Nephron (organoid): ENCODE measurements at regions not wholly inside any gene's neighbourhood (a gene's known extent, or its start where the extent isn't known, plus 50 kb on each side); places are given as distances from the start of the nearest gene placed in this dataset.

ENCODE experiments used
- H3K27ac Mint-ChIP-seq, 3 experiments: 2 replicates each; pipeline ENCODE4 v1.8.0; 2020; ENCODE audit warnings: mixed read lengths in 3 of 3, mild to moderate bottlenecking in 2 of 3, moderate library complexity in 1 of 3
- H3K27me3 Mint-ChIP-seq: 2 replicates; pipeline ENCODE4 v1.8.0; 2021; ENCODE audit warnings: low read depth, mild to moderate bottlenecking, moderate library complexity, mixed read lengths
- H3K36me3 Mint-ChIP-seq: 2 replicates; pipeline ENCODE4 v1.8.0; 2020; ENCODE audit warnings: low read depth, mixed read lengths
- H3K4me1 Mint-ChIP-seq: 2 replicates; pipeline ENCODE4 v1.8.0; 2020; ENCODE audit warnings: mixed read lengths
- H3K4me3 Mint-ChIP-seq, 3 experiments: 2 replicates each; pipeline ENCODE4 v1.8.0; 2020; ENCODE audit warnings: mild to moderate bottlenecking in 3 of 3, mixed read lengths in 3 of 3, moderate library complexity in 2 of 3
- H3K9me3 Mint-ChIP-seq: 2 replicates; pipeline ENCODE4 v1.8.0; 2020; ENCODE audit warnings: mixed read lengths
- CTCF ChIP-seq, 3 experiments: fragments of 200-600 bp; sonication (generic); IDR thresholded peaks; one replicate each; pipeline ENCODE4 v1.5.0; 2021; ENCODE audit warnings: antibody characterized with exemption in 3 of 3; ENCODE audit not compliant: unreplicated experiment in 3 of 3

DNA sequence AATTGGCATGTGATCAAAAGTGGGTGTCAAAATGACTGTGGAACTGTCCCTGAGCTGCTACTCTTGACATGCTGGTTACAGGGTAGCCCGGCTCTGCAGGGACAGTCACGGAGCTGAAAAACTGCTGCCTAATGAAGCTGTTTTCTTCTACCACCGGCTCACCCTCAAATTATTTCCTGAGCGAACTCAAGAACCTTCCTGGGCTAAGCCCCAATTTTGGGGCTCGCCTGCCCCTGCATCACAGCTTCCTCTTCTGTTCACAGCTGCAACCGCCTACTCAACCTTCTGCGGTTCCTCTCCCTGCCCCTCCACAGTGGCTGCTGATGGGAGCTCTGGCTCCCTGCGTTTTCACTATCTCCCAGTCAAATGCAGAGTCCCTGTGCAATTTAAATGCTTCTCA lies 110.8 kb upstream of the MLN start:
- Mint-ChIP-seq H3K4me1 (peaks cover 32% of the 10 kb centered on the region), H3K27ac (peak overlapping the region in 2 of 3 experiments; percentile 6 to 70), H3K27me3 (peaks cover 24% of the 10 kb centered on the region), H3K4me3 (peak overlapping the region in 1 of 3 experiments; percentile 51), H3K9me3 (peaks cover 3% of the 10 kb centered on the region), H3K36me3 (no peaks in the 10 kb centered on the region)
- TF ChIP-seq CTCF (IDR thresholded peaks at IDR 0.05; ENCODE audit: unreplicated experiment in 3 of 3) = no peak

DNA sequence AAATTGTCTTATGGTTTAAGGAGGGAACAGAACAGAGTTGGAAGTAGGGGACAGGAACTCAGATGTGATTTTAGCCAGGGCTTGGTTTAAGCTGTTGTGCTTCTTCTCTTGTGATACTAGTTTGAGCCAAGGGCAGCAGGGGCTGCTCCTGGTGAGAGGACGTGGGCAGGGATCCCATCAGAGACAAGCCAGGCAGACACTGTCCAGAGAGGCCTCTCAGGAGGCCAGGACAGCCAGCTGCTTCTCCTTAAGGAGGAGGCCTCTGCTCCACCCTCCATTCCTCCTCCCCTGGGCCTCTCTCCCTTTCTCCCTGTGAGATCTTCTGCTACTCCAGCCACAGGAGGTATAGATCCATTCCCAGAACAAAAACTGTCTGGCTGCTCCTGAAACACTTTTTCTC lies 108.4 kb upstream of the MLN start:
- H3K36me3 Mint-ChIP-seq = no peaks in the 10 kb centered on the region
- H3K9me3 Mint-ChIP-seq = peaks cover 3% of the 10 kb centered on the region
- H3K4me3 Mint-ChIP-seq = no peak overlapping the region
- peaks cover 22% of the 10 kb centered on the region for H3K27me3 Mint-ChIP-seq
- peak overlapping the region; percentile 64 to 84 (median 75) for H3K27ac Mint-ChIP-seq
- H3K4me1 Mint-ChIP-seq = peaks cover 46% of the 10 kb centered on the region
- no peak for TF ChIP-seq CTCF (IDR thresholded peaks at IDR 0.05; ENCODE audit: unreplicated experiment in 3 of 3)

GRCh38 chr6:33911488-33911887 lies 107.7 kb upstream of the MLN start:
- Mint-ChIP-seq H3K27ac (peak overlapping the region; percentile 10 to 84 (median 75)), H3K36me3 (no peaks in the 10 kb centered on the region), H3K9me3 (peaks cover 3% of the 10 kb centered on the region), H3K27me3 (peaks cover 28% of the 10 kb centered on the region), H3K4me1 (peaks cover 46% of the 10 kb centered on the region), H3K4me3 (no peak overlapping the region)
- TF ChIP-seq CTCF (IDR thresholded peaks at IDR 0.05; ENCODE audit: unreplicated experiment in 3 of 3) = no peak

DNA sequence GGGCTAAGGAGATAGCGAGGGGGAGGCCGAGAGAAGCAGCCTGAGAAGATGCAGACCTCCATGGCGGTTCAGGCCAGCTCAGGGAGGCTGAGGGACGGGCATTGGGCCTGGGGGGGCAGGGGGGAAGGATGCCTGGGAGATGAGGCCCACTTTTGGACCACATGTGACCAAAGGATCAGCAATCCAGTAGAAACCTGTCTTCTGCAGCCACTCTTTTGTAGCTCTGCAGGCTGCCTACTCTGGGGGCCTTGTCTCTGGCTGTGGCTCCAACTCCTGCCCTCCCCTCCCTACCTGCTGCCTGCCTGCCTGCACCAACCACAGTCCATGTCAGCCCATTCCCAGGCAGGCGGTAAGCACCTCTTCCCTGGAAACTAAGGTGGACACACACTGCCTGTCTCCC lies 106.8 kb upstream of the MLN start:
- H3K27me3 Mint-ChIP-seq = peaks cover 27% of the 10 kb centered on the region
- H3K36me3 Mint-ChIP-seq = no peaks in the 10 kb centered on the region
- peaks cover 43% of the 10 kb centered on the region for H3K4me1 Mint-ChIP-seq
- H3K27ac Mint-ChIP-seq = peak overlapping the region in 1 of 3 experiments; percentile 32
- no peak for TF ChIP-seq CTCF (IDR thresholded peaks at IDR 0.05; ENCODE audit: unreplicated experiment in 3 of 3)
- no peaks in the 10 kb centered on the region for H3K9me3 Mint-ChIP-seq
- H3K4me3 Mint-ChIP-seq = no peak overlapping the region

DNA sequence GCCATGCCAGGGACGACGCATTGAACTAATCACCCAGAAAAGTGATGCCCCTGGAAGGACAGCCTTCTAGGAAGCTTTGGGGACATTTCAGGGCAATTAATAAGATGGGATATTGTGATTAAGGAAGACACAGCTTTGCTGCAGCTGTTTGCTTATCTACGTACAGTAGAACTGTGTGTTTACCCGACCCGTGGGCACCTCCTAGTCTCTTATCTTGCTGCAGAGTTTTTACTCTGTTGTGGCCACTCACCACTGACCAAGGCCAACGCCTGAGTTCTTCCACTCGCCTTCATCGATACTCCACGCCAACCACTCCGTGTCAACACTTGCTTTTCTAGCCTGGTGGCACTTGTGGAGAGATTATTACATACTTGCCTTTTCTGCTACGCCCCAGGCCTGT lies 105.9 kb upstream of the MLN start:
- Mint-ChIP-seq H3K27ac (peak overlapping the region in 2 of 3 experiments; percentile 27 to 32), H3K27me3 (peaks cover 20% of the 10 kb centered on the region), H3K4me3 (no peak overlapping the region), H3K9me3 (no peaks in the 10 kb centered on the region), H3K4me1 (peaks cover 43% of the 10 kb centered on the region), H3K36me3 (no peaks in the 10 kb centered on the region)
- TF ChIP-seq CTCF (IDR thresholded peaks at IDR 0.05; ENCODE audit: unreplicated experiment in 3 of 3) = no peak

DNA sequence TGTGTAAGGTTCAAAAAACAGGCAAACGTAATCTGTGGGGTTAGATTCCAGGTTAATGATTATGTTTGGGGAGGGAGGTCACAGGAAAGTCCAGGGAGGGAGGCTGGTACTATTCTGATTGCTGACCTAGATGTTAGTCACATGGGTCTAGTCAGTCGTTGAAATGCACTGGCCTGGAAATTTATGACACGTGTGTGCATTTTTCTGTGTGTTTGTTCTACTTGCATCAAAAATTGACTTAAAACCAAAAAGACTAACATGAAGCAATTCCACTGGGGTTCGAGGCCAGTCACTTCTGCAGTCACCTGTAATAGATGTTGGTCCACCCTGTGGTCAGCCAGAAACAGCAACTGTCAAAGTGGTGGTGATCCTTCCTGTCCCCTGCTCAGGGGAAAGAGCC lies 104.2 kb upstream of the MLN start:
- H3K4me1 Mint-ChIP-seq = peaks cover 39% of the 10 kb centered on the region
- no peak overlapping the region for H3K4me3 Mint-ChIP-seq
- H3K36me3 Mint-ChIP-seq = no peaks in the 10 kb centered on the region
- H3K27ac Mint-ChIP-seq = peak overlapping the region; percentile 30 to 92 (median 71)
- H3K9me3 Mint-ChIP-seq = no peaks in the 10 kb centered on the region
- TF ChIP-seq CTCF (IDR thresholded peaks at IDR 0.05; ENCODE audit: unreplicated experiment in 3 of 3) = no peak
- H3K27me3 Mint-ChIP-seq = peaks cover 15% of the 10 kb centered on the region
